Putamen (tissue), 1 donor: ENCODE measurements at regions not wholly inside any gene's neighbourhood (a gene's known extent, or its start where the extent isn't known, plus 50 kb on each side); places are given as distances from the start of the nearest gene placed in this dataset.

Source experiments
- DNase-seq: peaks from one replicate; pipeline ENCODE4 v3.0.0-alpha.2; 2016; ENCODE audit warnings: low spot score

DNA sequence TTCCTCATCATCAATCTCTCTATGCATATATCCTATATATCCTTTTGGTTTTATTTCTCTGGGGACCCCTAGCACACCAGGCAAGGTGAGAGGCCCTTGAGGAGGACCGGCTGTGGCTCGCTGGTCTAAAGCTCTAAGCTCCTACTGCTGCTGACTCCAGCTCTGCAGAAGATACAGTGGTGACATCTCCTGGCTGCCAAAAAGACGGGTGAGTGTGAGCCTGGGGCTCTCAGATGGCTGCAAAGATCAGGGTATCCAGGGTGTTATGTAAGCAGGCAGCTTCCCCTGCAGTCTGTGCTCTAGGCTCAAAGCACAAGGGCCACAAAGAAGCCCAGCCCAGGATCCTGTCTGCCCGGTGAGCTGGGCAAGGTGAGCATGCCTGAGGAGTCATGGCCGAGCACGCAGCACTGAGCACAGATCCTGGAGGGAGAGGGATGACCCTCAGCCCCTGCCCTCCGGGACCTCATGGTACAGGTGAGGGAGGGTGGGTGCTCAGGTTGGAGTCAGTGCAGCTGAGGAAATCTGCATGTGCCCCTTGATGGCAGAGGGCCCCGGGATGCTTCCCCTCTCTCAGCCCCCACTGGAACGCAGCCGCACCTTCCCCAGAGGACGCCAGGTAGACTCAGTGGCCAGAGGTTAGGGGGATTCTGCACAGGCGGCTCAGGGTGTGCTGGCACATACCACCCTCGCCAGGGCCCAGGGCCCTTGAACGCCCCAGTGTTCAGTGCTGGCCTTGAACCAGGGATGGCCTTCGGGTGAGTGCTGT is 95.4 kb upstream of the INSIG1 start:
- no peak for DNase-seq

DNA sequence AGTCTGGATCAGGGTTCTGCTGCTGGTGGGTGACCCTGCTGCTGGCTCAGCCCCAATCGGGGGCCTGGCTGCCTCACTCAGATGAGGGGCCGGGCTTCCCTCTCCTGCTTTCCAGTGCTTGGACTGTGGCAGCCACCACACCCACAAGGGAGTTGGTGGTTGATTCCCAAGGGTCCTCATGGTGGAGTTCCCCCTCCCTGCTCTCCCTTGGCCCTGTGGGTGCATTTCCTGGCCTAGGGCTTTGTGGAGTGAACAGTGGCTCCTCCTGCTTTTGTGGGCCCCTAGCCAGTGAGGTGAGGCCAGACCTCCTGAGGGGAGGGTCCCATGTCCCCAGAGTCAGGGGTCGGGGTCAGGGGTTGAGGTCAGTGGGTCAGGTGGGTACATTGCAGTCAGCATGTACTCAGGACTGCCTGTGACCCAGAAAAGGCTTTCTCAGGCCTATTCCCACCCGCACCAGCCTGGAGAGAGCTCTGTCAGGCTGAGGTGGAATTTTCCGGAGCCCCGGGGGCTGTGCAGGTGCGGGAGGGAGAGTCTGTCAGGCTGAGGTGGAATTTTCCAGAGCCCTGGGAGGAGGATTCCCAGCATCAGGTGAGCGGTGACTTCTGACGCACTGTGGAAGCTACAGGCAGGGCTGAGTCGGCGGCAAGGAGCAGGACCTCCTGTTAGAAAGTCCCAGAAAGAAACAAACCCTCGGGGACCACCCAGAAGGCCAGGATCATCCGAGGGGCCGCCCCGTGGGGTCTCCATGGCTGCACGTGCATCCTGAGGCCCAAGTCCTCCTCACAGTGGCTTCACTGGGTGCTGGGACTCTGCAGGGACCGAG is 94.4 kb upstream of the INSIG1 start:
- DNase-seq: peak; percentile 64

DNA sequence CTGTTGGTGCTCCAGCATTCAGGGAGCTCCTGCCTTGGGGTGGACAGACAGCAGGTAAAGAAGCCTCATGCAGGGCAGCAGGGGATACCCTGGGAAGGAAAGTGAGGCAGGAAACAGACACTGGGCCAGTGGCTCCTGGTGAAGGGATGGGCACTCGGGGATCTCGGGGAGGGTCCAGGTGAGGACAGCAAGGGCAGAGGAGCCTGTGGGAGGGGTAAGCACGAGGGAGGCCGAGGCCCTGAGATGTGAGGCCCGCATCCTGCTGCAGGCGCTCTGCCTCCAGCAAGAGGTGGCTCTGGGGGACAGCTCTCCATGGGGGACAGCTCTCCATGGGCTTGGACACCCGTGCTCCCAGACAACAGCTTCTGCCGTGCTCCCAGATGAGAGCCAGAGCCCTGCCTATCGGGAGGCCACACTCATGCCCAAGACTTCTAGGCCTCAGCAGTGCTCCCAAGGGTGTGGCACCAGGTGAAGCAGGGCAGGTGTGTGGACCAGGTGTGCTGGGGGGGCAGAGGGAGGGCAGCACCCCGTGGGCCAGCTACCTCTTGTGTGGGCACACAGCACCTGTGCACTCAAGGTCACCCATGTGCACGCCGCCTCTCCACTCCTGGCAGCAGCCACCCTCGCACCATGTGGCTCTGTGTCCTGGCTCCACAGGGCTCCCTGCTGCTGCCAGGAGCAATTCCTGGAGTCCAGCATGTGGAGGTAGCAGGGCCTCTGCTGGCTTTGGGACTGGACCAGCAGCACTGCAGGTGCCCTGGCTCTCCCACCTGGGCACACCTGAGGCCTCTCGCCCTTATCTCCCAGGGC is 93.6 kb upstream of the INSIG1 start:
- DNase-seq: no peak

DNA sequence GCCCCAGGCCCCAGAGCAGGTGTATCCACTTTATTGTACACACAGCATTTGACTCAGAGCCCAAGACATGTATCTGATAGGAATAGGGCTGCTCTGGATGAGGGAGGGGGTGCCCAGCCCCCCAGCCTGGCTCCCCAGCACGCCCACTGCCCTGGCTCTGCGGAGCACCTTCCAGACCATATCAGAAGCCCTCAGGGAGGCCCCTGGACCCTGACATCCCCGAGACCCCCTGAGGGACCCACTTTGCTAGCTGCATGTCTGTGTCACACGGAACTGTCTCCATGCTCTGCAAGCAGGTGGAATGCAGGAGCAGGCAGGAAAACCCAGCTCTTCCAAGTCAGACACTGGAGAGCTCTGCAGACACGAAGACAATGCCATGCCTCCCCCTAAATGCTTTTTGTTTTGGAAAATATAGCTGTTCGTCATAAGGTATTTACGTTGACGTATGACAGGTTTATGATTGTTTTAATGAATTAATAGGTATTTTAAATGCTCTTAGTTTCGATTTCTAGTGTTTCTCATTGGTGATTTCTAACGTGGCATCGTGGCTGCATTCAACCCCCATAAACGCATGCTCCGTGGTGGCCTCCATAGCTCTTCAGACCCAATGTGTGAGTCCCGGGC is 92.8 kb upstream of the INSIG1 start:
- no peak for DNase-seq

DNA sequence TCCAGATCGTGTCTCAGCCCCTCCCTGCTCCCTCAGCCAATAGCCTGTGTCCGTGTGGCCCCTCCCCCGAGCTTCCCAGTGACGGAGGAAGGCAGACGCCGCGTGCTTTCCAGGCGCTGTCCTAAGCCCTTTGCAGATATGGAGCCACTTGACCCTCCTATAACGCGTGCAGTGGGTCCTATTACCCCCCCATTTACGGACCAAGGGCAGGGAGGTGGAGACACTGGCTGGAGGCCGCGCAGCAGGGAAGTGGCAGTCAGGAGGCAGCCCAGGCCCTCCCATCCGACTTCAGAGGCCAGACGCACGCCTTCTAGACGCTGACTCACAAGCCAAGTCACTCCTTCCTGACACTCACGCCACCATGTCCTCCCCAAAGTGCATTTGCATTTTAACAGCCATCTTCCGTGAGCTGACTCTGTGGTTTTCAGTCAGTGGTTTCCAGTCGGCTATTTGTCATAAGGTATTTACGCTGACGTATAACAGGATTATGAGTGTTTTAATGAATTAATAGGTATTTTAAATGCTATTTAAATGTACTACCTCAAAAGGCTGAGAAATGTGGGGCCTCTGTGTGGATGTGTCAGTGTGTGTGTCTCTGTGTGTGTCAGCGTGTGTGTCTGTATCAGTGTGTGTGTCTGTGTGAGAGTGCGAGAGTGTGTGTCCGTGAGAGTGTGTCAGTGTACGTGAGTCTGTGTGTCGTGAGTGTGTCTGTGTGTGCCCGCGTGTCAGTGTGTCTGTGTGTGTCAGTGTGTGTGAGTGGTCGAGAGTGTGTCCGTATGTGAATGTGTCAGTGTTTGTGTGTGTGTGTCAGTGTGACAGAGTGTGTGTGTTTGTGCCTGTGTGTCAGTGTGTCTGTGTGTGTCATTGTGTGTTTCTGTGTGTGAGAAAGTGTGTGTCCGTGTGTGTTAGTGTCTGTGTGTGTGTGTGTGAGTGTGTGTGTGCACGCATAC is 92.0 kb upstream of the INSIG1 start:
- peak; percentile 36 for DNase-seq

DNA sequence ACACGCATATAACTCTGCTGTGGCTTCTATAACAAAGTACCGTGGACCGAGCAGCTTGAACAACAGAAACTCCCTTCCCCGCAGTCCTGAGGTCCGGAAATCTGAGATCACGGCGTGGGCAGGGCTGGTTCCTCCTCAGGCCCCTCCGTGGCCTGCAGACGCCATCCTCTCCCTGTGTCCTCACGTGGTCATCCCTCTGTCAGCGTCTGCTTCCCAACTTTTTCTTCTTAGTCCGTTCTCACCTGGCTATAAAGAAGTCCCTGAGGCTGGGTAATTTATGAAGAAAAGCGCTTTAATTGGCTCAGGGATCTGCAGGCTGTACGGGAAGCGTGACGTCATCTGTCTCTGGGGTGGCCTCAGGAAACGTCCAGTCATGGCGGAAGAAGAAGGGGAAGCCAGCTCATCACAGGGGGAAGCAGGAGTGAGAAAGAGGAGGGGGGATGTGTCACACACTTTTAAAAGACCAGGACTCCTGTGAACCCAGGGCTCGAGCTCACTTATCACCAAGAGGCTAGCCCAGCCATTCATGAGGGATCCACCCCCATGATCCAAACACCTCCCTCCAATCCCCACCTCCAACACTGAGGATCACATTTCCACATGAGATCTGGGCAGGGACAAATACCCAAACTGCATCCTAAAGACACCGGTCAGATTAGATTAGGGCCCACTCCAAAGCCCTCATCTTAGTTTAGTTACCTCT is 91.2 kb upstream of the INSIG1 start:
- DNase-seq: peak; percentile 39

DNA sequence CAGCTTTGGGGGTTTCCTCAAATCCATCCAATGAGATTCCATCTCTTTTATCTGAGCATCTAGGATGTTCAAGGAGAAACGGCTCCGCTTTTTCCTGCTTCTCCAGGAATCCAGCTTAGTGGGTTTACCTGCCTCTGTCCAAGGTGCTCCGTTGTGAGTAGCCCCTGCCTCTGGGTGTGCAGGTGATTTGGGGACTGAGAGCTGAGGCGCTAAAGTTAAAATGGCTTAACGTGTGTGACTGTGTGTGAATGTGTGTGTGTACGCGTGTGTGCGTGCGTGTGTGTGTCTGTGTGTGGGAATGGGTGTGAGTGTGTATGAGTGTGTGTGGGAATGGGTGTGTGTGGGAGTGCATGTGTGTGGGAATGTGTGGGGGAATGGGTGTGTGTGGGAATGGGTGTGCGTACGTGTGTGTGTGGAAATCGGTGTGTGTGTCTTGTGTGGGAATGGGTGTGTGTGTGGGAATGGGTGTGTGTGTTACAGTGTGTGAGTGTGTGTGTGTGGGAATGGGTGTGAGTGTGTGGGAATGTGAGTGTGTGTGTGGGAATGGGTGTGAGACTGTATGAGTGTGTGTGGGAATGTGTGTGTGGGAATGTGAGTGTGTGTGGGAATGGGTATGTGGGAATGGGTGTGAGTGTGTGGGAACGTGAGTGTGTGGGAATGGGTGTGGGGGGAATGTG is 90.2 kb upstream of the INSIG1 start:
- DNase-seq: no peak

DNA sequence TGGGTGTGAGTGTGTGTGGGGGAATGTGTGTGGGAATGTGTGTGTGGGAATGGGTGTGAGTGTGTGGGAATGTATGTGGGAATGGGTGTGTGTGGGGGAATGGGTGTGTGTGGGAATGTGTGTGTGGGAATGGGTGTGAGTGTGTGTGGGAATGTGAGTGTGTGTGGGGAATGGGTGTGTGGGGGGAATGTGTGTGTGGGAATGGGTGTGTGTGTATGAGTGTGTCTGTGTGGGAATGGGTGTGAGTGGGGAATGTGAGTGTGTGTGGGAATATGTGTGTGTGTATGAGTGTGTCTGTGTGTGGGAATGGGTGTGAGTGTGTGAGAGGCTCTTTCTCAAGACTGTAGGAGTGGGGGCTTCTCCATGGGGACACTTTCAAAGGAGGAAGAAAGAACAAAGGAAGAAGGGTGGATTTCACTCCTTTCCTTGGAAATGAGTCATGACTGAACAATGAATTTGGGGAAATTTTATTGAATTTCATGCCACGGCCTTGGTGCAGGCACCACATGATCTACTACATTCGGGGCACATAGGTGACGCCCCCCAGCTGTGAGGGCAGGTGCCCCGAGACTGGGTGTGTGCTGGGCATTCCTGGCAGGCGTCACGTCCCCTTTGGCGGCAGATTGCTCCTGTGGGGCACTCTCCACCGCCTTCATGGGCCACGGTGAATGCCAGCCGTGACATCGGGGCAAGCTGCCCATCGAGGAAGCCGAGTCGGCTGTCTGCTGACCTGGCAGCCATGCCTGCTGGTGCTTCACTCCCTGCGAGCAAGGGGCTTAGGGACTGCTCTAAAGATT is 88.8 kb upstream of the INSIG1 start:
- DNase-seq: no peak

DNA sequence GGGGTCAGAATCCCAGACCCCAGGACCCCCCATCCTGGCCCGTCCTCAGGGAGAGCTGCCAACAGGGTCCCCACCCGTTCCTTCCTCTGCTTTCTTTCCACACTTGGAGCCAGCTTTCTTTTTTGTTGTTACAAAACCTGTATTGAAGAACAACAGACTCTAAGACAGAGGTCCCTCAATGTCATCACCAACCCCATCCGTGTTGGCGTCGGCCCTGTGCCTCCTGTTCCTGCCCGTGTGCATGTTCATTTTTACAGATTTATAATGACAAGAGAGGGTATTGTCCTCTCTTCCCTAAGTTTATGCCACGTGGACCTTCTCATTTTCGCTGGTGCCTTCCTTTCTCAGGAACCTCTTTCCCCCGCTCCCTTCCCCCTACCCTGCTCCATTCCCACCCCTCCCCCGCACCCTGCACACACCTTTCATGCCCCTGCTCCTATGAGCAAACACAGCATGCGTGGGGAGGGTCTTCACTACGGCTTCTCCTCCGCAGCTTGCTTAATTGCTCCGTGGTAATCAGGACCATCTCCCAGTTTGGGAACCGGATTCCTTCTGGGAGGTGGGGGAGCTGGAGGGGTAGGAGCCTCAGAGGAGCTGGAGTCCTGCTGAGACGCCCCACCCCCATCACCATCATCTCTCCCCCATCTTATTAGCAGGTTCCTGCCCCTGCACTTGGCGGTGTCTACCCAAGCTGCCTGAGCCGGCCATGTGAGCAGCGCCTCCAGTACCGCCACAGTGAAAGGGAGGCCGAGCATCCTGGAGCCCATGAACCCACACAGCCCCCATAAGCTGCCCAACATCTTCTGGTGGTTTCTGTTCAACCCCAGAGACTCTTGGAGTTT is 88.0 kb upstream of the INSIG1 start:
- DNase-seq: no peak

DNA sequence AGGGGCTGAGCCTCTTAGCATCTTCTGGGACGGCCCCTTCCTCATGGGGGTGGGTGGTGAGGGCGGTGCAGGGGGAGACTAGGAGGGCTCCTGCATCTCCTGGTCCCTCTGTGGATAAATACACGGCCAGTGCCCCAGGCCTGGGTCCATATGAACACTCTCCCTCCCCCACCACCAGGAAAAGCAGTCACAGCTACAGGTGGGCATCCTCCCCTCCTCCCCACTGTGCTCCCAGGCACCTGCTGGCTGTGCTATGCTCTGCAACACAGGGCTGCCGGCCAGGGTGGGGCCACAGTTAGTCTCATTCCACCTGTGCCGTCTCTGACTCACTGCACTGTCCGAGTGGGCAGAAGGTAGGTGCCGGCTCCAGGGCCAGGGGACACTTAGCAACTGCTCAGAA is 87.3 kb upstream of the INSIG1 start:
- DNase-seq: no peak

DNA sequence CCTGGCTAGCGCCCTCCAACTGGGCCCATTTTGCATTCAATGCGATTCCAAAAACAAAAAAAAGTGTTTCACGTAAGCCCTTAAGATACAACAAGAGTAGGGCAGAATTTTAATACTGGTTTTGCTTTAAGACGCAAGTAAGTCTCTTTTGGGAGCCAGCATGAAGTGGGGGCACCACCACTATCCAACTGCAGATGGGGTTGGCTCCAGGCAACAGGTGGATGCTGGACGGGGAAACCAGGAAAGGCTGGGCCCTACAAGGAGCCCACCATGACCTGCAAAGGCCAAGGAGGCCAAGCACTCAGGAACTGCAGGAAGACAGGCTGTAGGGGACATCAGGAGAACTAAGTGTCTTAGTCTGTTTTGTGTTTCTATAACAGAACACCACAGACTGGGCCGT is 86.5 kb upstream of the INSIG1 start:
- DNase-seq: no peak

DNA sequence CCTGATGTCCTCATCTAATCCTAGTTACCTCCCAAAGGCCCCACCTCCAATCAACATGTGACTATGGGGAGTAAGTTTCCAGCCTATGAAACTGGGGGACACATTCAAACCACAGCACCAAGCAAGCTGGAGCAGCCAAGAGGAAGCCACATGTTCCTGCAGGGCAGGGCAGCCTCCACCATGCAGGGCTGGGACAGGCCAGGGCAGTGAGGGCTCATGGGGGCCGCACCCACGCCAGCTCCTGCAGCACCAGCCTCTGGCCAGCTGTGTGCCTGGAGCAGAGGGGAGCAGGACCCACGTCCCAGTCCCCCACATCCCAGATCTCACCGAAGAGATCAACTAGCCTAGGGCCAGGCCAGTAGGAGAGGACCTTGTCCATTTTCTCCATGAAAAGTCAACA is 85.9 kb upstream of the INSIG1 start:
- no peak for DNase-seq

DNA sequence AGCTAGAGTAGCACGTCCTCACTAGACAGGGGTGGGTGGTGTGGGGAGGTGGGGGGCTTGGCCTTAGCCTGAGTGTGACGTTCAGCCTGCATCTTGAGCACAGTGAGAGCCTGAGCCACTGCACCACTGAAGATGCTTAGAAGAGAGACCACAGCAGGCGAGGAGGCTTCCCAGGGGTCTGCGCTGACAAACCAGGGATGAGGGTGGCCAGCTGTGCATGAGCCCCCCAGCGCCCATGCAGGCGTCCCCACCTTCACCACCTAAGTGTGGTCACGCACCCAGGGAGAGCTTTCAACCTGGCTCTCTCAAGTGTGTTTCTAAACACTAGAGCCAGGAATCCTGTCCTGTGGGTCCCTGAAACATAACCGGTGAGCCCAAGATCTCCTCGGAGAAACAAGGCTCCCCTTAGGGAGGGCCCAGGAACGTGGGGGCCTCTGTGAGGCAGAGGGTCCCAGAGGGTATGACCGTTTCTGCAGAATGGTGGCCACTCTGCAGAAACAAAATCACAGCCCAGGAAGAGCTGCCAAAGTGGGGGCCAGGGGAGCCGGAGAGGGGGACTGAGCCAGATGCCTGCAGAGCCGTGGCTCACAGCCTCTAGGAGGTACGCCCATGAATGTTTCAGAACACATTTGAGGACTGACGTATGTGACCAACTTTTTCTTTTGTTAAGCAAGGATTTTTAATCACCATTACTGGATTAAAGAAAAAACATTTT is 85.2 kb upstream of the INSIG1 start:
- no peak for DNase-seq

DNA sequence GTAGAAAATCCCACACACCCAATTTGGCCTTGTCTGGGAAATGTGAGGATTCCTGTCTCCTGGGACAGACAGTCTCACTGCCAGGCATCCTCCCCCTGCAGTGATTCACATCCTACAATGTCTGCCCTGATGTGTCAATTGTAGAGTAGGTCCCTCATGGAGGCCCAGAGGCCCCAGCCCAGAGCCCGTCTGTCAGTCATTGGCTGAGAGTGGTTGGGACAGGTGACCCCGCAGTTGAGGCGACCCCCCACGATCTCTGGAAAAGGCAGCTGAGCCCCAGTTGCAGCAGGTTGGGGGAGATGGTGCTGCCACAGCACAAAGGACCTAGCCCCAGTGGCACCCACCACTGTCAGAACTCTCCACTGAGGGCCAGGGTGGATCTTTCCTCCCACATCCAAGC is 84.3 kb upstream of the INSIG1 start:
- no peak for DNase-seq

DNA sequence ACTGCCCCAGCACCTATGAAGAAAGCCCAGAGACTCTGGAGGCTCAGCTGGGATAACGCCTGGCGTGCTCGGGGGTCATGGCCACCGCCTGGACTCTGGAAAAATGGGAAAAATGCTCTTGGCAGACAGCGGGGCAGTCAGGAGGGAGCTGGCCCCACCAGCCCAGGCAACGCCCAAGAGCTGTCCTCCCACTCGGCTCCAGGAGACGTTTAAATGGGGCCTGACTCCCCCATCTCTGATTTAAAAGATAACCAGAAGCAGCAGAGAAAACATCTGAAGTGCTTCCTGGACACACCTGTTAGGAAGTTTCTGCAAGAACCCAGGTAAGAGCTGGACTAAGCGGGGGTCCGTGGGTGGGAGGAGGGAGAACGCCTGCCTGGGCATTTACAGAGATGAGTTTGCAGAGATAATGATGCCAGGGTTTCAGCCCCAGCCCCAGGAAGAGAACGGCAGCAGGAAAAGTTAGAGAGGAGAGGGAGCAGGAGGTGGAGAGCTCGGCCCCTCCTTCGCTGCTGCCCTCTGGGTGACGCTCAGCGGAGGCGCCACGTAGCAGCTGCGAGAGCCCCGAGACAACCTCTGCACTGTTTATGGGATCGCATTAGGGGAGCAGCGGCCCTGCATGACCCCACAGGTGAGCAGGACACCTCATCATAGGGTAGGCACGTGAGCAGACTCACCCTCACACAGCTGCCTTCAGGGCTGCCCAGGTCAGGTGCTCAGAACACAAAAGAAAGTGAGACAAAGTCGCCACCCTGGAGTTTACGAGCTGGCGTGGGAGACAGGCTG is 83.5 kb upstream of the INSIG1 start:
- no peak for DNase-seq

DNA sequence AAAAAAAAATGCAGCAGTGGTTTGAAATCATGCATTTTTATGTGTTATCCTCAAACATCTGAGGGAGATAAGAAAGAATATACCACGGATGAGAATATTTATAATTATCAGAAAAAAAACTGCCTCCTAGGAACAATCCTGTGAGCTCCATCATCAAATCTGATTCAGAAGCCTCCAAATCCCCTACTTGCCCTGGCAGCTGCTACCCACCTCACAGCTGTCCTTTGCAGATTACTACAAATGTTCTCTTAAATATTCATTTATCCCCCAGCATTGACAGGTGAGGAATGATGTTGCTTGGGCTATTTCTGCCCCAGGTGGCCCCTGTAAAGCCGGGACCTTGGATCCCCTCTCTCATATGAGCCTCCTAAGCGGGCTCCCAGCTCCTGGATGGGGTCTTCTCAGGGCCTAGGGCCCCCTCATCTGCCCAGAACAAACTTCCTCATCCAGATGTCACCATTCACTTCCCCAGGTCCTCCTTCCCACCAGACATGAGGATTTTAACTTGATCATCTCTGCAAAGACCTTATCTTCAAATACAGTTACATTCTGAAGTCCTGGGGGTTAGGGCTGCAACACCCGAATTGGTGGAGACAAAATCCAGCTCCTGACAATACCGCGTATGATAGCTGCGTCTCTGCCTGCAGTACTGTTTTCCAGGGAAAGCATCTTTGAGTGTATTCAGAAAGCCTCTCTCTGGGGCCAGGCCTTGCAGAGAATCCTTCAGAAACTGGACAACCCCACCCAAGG is 81.9 kb upstream of the INSIG1 start:
- DNase-seq: no peak
